HEK293 (cell line): ENCODE measurements at regions not wholly inside any gene's neighbourhood (a gene's known extent, or its start where the extent isn't known, plus 50 kb on each side); places are given as distances from the start of the nearest gene placed in this dataset.

Experiments
- CTCF ChIA-PET: fragments of 350-600 bp; formaldehyde crosslinking; extraction: SDS; loops from one replicate; lab custom pipeline; 2021; ENCODE audit warnings: antibody characterized with exemption; lab: Yijun Ruan, JAX
- POLR2A ChIA-PET: fragments of 300-600 bp; formaldehyde crosslinking; extraction: SDS; loops from one replicate; lab custom pipeline; 2020; ENCODE audit warnings: antibody characterized with exemption, inconsistent platforms; lab: Yijun Ruan, JAX
- H3K27ac ChIP-seq: fragments of 200-500 bp; sonication (Bioruptor generic); 2 replicates; pipeline ENCODE4 v1.5.1; 2014; ENCODE audit warnings: low read depth, low read length, control low read depth, inconsistent platforms; ENCODE audit errors: extremely low read depth
- H3K36me3 ChIP-seq, 2 experiments: fragments of 200-500 bp in 1 of 2; sonication (Bioruptor generic) in 1 of 2; 1 replicate in 1 of 2; 2 replicates in 1 of 2; pipeline ENCODE4 v1.5.1; 2014 to 2017; ENCODE audit warnings: inconsistent platforms in 2 of 2, low read length in 2 of 2; ENCODE audit not compliant: control insufficient read depth in 2 of 2, insufficient read depth in 1 of 2
- H3K4me1 ChIP-seq: fragments of 200-500 bp; sonication (Bioruptor generic); 2 replicates; pipeline ENCODE4 v1.5.1; 2014; ENCODE audit warnings: mild to moderate bottlenecking, low read length, inconsistent platforms; ENCODE audit not compliant: control insufficient read depth, insufficient read depth
- H3K4me3 ChIP-seq: 2 replicates; pipeline ENCODE4 v1.5.1; 2011; ENCODE audit warnings: low read depth, mild to moderate bottlenecking, control low read depth, low read length, moderate library complexity
- H3K9me3 ChIP-seq: fragments of 200-500 bp; sonication (Bioruptor generic); 2 replicates; pipeline ENCODE4 v1.5.1; 2014; ENCODE audit warnings: low read depth, low read length, inconsistent platforms; ENCODE audit not compliant: control insufficient read depth, insufficient read depth
- GLI2 ChIP-seq: fragments of 450-650 bp; formaldehyde crosslinking; IDR thresholded peaks from 2 replicates; pipeline ENCODE4; 2017; ENCODE audit warnings: missing biosample characterization, missing genetic modification characterization, low read depth, borderline replicate concordance
- IKZF3 ChIP-seq: fragments of 450-650 bp; IDR thresholded peaks from 2 replicates; pipeline ENCODE4 v1.5.0; 2018; ENCODE audit warnings: missing biosample characterization, mild to moderate bottlenecking, missing genetic modification characterization, moderate library complexity
- MZF1 ChIP-seq: fragments of 450-650 bp; formaldehyde crosslinking; IDR thresholded peaks from 2 replicates; pipeline ENCODE4 v1.5.1; 2017; ENCODE audit warnings: missing biosample characterization, missing genetic modification characterization, borderline replicate concordance
- SALL2 ChIP-seq: fragments of 450-650 bp; formaldehyde crosslinking; IDR thresholded peaks from 2 replicates; pipeline ENCODE4 v1.5.0; 2017; ENCODE audit warnings: missing biosample characterization, mild to moderate bottlenecking, missing genetic modification characterization, borderline replicate concordance
- SETDB1 ChIP-seq: IDR thresholded peaks from one replicate; pipeline ENCODE4 v1.6.1; 2017; ENCODE audit warnings: mild to moderate bottlenecking, low read length, moderate library complexity, mixed read lengths; ENCODE audit not compliant: insufficient read length
- SP3 ChIP-seq: fragments of 450-650 bp; formaldehyde crosslinking; IDR thresholded peaks from 2 replicates; pipeline ENCODE4 v1.5.1; 2016; ENCODE audit warnings: missing biosample characterization, missing genetic modification characterization
- ZBTB20 ChIP-seq: fragments of 450-650 bp; formaldehyde crosslinking; IDR thresholded peaks from 2 replicates; pipeline ENCODE4 v1.5.1; 2016; ENCODE audit warnings: missing biosample characterization, missing genetic modification characterization
- ZBTB21 ChIP-seq: fragments of 450-650 bp; formaldehyde crosslinking; IDR thresholded peaks from 2 replicates; pipeline ENCODE4 v1.5.1; 2017; ENCODE audit warnings: missing biosample characterization, missing genetic modification characterization
- ZFP37 ChIP-seq: fragments of 450-650 bp; formaldehyde crosslinking; IDR thresholded peaks from 2 replicates; pipeline ENCODE4 v1.5.1; 2016; ENCODE audit warnings: missing biosample characterization, missing genetic modification characterization
- ZIC2 ChIP-seq: fragments of 450-650 bp; formaldehyde crosslinking; IDR thresholded peaks from 2 replicates; pipeline ENCODE4 v1.5.1; 2016; ENCODE audit warnings: missing biosample characterization, missing genetic modification characterization
- ZNF175 ChIP-seq: fragments of 450-650 bp; formaldehyde crosslinking; IDR thresholded peaks from 2 replicates; pipeline ENCODE4 v1.5.1; 2016; ENCODE audit warnings: missing biosample characterization, missing genetic modification characterization
- ZNF623 ChIP-seq: fragments of 450-650 bp; formaldehyde crosslinking; IDR thresholded peaks from 2 replicates; pipeline ENCODE4 v1.5.1; 2016; ENCODE audit warnings: missing biosample characterization, missing genetic modification characterization
- ZNF629 ChIP-seq: fragments of 450-650 bp; formaldehyde crosslinking; IDR thresholded peaks from 2 replicates; pipeline ENCODE4 v1.5.1; 2017; ENCODE audit warnings: missing biosample characterization, missing genetic modification characterization
- ZNF701 ChIP-seq: fragments of 450-650 bp; formaldehyde crosslinking; IDR thresholded peaks from 2 replicates; pipeline ENCODE4 v1.5.1; 2016; ENCODE audit warnings: missing biosample characterization, missing genetic modification characterization
- TF ChIP-seq, protein P1 (sequence below): fragments of 450-650 bp; formaldehyde crosslinking; IDR thresholded peaks from 2 replicates; pipeline ENCODE4; 2016; ENCODE audit warnings: missing biosample characterization, missing genetic modification characterization
- TF ChIP-seq, protein P2 (sequence below): fragments of 450-650 bp; formaldehyde crosslinking; optimal IDR thresholded peaks from 2 replicates; pipeline ENCODE3; 2016; ENCODE audit warnings: missing biosample characterization, mild to moderate bottlenecking, missing genetic modification characterization
- TF ChIP-seq, protein P3 (sequence below): IDR thresholded peaks from 2 replicates; pipeline ENCODE4 v1.6.1; 2011; ENCODE audit warnings: mild to moderate bottlenecking, low read depth, low read length, borderline replicate concordance
- TF ChIP-seq, protein P4 (sequence below): fragments of 450-650 bp; IDR thresholded peaks from 2 replicates; pipeline ENCODE4 v1.5.1; 2018; ENCODE audit warnings: missing biosample characterization, mild to moderate bottlenecking, missing genetic modification characterization
- TF ChIP-seq, protein P5 (sequence below): fragments of 450-650 bp; formaldehyde crosslinking; IDR thresholded peaks from 2 replicates; pipeline ENCODE4 v1.5.1; 2016; ENCODE audit warnings: missing biosample characterization, missing genetic modification characterization
- TF ChIP-seq, protein P6 (sequence below): fragments of 450-650 bp; formaldehyde crosslinking; IDR thresholded peaks from 2 replicates; pipeline ENCODE4 v1.5.1; 2016; ENCODE audit warnings: missing biosample characterization, missing genetic modification characterization, low read depth

DNA sequence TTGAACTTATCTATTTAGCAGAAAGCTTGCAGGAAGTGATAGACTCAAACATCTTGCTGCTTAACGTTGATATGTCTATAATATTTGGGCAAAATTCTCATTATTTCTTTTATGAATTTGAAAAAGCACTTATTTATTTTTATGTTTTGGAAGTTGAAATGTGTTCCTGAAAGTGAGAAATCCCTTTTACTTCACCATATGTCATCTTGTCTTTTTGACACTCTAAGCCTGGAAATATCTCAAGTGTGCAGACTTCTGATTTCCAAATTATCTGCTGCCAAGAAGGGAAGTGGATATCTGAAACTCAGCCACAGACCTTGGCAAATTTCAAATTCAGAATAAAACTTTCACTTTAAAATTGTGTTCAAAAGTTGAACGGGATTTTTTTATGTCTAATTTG lies 368.7 kb upstream of the MANEA start:
- H3K36me3 ChIP-seq = no peaks in the 10 kb centered on the region
- TF ChIP-seq ZBTB20 (tag by site-specific recombination) (no peak), SETDB1 (no peak), ZBTB21 (tag by site-specific recombination) (no peak), ZNF629 (tag by site-specific recombination) (no peak), ZNF175 (no peak), IKZF3 (tag by site-specific recombination) (no peak)
- H3K9me3 ChIP-seq = no peaks in the 10 kb centered on the region
- ChIA-PET POLR2A (no interaction called here), CTCF (no interaction called here)
- H3K4me3 ChIP-seq = no peak overlapping the region
- no peak overlapping the region for H3K27ac ChIP-seq
- no peaks in the 10 kb centered on the region for H3K4me1 ChIP-seq

DNA sequence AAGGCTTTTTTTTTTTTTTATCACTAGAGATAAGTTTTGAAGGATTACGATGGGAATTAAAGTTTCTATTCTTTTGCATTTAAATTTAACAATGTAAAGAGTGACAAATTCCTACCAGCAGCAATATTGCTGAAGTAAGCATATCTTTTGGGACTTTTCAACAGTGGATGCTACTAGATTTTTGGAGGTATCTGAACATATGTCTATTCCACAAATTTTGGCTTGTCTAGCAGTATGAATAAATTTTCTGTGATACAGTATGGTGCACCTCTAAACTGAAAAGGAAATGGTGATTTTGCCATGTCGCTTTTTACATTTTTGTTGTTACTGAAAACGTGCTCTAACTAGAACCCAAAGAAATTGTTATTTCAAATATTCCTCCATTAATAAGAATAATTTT lies 368.3 kb upstream of the MANEA start:
- ChIA-PET CTCF (no interaction called here), POLR2A (no interaction called here)
- H3K4me3 ChIP-seq = no peak overlapping the region
- H3K4me1 ChIP-seq = no peaks in the 10 kb centered on the region
- H3K9me3 ChIP-seq = no peaks in the 10 kb centered on the region
- H3K36me3 ChIP-seq = no peaks in the 10 kb centered on the region
- H3K27ac ChIP-seq = no peak overlapping the region
- TF ChIP-seq ZNF701 (tag by site-specific recombination) = no peak
- no peak for TF ChIP-seq SALL2 (tag by site-specific recombination)
- TF ChIP-seq MZF1 (tag by site-specific recombination) = no peak
- TF ChIP-seq ZNF623 (tag by site-specific recombination) = no peak
- no peak for TF ChIP-seq GLI2 (tag by site-specific recombination)
- TF ChIP-seq ZIC2 (tag by site-specific recombination) = no peak
- TF ChIP-seq, protein P1, sequence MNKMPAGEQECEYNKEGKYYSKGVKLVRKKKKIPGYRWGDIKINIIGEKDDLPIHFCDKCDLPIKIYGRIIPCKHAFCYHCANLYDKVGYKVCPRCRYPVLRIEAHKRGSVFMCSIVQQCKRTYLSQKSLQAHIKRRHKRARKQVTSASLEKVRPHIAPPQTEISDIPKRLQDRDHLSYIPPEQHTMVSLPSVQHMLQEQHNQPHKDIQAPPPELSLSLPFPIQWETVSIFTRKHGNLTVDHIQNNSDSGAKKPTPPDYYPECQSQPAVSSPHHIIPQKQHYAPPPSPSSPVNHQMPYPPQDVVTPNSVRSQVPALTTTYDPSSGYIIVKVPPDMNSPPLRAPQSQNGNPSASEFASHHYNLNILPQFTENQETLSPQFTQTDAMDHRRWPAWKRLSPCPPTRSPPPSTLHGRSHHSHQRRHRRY (tag by site-specific recombination) = no peak
- no peak for TF ChIP-seq ZBTB20 (tag by site-specific recombination)
- no peak for TF ChIP-seq SP3 (tag by site-specific recombination)

DNA sequence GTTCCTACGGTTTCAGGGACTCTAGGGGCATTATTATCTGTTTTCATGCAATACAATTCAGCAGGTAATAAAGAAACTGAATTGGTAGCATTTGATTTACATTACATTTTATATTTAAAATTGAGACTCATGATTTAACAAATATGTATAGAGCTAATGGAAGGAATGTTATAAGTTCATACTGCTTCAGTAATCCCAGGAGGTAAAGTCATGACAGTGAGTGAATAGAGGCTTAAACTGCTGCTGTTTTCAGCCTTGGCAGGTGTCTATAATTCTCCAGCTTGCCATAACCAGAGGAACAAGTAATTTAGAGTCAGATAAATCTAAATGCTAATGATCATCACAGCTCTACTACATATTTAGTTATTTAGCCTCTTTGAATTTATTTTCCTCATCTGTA lies 360.8 kb upstream of the MANEA start:
- TF ChIP-seq, protein P2, sequence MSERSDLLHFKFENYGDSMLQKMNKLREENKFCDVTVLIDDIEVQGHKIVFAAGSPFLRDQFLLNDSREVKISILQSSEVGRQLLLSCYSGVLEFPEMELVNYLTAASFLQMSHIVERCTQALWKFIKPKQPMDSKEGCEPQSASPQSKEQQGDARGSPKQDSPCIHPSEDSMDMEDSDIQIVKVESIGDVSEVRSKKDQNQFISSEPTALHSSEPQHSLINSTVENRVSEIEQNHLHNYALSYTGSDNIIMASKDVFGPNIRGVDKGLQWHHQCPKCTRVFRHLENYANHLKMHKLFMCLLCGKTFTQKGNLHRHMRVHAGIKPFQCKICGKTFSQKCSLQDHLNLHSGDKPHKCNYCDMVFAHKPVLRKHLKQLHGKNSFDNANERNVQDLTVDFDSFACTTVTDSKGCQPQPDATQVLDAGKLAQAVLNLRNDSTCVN = no peak
- TF ChIP-seq, protein P3, sequence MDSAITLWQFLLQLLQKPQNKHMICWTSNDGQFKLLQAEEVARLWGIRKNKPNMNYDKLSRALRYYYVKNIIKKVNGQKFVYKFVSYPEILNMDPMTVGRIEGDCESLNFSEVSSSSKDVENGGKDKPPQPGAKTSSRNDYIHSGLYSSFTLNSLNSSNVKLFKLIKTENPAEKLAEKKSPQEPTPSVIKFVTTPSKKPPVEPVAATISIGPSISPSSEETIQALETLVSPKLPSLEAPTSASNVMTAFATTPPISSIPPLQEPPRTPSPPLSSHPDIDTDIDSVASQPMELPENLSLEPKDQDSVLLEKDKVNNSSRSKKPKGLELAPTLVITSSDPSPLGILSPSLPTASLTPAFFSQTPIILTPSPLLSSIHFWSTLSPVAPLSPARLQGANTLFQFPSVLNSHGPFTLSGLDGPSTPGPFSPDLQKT = no peak
- TF ChIP-seq SETDB1 = no peak
- TF ChIP-seq, protein P4, sequence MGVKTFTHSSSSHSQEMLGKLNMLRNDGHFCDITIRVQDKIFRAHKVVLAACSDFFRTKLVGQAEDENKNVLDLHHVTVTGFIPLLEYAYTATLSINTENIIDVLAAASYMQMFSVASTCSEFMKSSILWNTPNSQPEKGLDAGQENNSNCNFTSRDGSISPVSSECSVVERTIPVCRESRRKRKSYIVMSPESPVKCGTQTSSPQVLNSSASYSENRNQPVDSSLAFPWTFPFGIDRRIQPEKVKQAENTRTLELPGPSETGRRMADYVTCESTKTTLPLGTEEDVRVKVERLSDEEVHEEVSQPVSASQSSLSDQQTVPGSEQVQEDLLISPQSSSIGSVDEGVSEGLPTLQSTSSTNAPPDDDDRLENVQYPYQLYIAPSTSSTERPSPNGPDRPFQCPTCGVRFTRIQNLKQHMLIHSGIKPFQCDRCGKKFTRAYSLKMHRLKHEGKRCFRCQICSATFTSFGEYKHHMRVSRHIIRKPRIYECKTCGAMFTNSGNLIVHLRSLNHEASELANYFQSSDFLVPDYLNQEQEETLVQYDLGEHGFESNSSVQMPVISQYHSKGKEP (tag by site-specific recombination) = no peak
- TF ChIP-seq, protein P5, sequence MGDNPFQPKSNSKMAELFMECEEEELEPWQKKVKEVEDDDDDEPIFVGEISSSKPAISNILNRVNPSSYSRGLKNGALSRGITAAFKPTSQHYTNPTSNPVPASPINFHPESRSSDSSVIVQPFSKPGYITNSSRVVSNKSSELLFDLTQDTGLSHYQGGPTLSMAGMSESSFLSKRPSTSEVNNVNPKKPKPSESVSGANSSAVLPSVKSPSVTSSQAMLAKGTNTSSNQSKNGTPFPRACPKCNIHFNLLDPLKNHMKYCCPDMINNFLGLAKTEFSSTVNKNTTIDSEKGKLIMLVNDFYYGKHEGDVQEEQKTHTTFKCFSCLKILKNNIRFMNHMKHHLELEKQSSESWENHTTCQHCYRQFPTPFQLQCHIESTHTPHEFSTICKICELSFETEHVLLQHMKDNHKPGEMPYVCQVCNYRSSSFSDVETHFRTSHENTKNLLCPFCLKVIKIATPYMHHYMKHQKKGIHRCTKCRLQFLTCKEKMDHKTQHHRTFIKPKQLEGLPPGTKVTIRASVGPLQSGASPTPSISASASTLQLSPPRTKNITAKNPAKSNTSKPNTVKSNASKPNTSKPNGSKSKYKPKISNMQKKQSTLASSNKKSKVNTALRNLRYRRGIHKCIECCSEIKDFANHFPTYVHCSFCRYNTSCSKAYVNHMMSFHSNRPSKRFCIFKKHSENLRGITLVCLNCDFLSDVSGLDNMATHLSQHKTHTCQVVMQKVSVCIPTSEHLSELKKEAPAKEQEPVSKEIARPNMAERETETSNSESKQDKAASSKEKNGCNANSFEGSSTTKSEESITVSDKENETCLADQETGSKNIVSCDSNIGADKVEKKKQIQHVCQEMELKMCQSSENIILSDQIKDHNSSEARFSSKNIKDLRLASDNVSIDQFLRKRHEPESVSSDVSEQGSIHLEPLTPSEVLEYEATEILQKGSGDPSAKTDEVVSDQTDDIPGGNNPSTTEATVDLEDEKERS (tag by site-specific recombination) = no peak
- TF ChIP-seq, protein P6, sequence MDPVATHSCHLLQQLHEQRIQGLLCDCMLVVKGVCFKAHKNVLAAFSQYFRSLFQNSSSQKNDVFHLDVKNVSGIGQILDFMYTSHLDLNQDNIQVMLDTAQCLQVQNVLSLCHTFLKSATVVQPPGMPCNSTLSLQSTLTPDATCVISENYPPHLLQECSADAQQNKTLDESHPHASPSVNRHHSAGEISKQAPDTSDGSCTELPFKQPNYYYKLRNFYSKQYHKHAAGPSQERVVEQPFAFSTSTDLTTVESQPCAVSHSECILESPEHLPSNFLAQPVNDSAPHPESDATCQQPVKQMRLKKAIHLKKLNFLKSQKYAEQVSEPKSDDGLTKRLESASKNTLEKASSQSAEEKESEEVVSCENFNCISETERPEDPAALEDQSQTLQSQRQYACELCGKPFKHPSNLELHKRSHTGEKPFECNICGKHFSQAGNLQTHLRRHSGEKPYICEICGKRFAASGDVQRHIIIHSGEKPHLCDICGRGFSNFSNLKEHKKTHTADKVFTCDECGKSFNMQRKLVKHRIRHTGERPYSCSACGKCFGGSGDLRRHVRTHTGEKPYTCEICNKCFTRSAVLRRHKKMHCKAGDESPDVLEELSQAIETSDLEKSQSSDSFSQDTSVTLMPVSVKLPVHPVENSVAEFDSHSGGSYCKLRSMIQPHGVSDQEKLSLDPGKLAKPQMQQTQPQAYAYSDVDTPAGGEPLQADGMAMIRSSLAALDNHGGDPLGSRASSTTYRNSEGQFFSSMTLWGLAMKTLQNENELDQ (tag by site-specific recombination) = no peak
- no peak for TF ChIP-seq ZFP37
- Histone ChIP-seq H3K36me3 (no peaks in the 10 kb centered on the region), H3K9me3 (no peaks in the 10 kb centered on the region), H3K4me1 (no peaks in the 10 kb centered on the region), H3K27ac (no peak overlapping the region), H3K4me3 (no peak overlapping the region)
- ChIA-PET CTCF (interaction anchor here (0.6 kb wide), 1 partner anchor 31 kb away, joined by 5 read pairs; no protein-coding TSS in a partner anchor), POLR2A (no interaction called here)
